ENCODE measurements at regions not wholly inside any gene's neighbourhood (a gene's known extent, or its start where the extent isn't known, plus 50 kb on each side); places are given as distances from the start of the nearest gene placed in this dataset.

GRCh38 chr16:80309178-80309577 lies 231.6 kb upstream of the DYNLRB2 start:
- TF ChIP-seq, protein P1, sequence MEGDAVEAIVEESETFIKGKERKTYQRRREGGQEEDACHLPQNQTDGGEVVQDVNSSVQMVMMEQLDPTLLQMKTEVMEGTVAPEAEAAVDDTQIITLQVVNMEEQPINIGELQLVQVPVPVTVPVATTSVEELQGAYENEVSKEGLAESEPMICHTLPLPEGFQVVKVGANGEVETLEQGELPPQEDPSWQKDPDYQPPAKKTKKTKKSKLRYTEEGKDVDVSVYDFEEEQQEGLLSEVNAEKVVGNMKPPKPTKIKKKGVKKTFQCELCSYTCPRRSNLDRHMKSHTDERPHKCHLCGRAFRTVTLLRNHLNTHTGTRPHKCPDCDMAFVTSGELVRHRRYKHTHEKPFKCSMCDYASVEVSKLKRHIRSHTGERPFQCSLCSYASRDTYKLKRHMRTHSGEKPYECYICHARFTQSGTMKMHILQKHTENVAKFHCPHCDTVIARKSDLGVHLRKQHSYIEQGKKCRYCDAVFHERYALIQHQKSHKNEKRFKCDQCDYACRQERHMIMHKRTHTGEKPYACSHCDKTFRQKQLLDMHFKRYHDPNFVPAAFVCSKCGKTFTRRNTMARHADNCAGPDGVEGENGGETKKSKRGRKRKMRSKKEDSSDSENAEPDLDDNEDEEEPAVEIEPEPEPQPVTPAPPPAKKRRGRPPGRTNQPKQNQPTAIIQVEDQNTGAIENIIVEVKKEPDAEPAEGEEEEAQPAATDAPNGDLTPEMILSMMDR (IDR thresholded peaks at IDR 0.05), result no peak
- TF ChIP-seq POLR2AphosphoS5 (IDR thresholded peaks at IDR 0.05), result no peak
- no peak for TF ChIP-seq POLR2A (IDR thresholded peaks at IDR 0.05)
- TF ChIP-seq EP300 (IDR thresholded peaks at IDR 0.05), result no peak
